HEK293T (cell line): ENCODE measurements at regions not wholly inside any gene's neighbourhood (a gene's known extent, or its start where the extent isn't known, plus 50 kb on each side); places are given as distances from the start of the nearest gene placed in this dataset.
"Not testable (repeated sequence)": the region's sequence is repeated elsewhere in the genome, so short reads cannot be mapped to it uniquely, and the experiment has no call there.

ENCODE experiments used
- CTCF ChIA-PET: fragments of 350-600 bp; formaldehyde crosslinking; extraction: SDS; loops from one replicate; lab custom pipeline; 2021; ENCODE audit warnings: antibody characterized with exemption, inconsistent platforms; lab: Yijun Ruan, JAX
- POLR2A ChIA-PET: fragments of 350-600 bp; formaldehyde crosslinking; extraction: SDS; loops from one replicate; lab custom pipeline; 2020; ENCODE audit warnings: antibody characterized with exemption, inconsistent platforms; lab: Yijun Ruan, JAX
- DNase-seq: peaks from one replicate; pipeline ENCODE4 v3.0.0; 2012; ENCODE audit warnings: mixed read lengths; ENCODE audit errors: extremely low spot score
- ARNT ChIP-seq: fragments of 450-650 bp; IDR thresholded peaks from 2 replicates; pipeline ENCODE4 v1.6.1; 2017; ENCODE audit warnings: mild to moderate bottlenecking
- BHLHE40 ChIP-seq: fragments of 450-650 bp; IDR thresholded peaks from 2 replicates; pipeline ENCODE4 v1.6.1; 2016; ENCODE audit warnings: mild to moderate bottlenecking, moderate library complexity, borderline replicate concordance
- CTBP1 ChIP-seq: fragments of 450-650 bp; IDR thresholded peaks from 2 replicates; pipeline ENCODE4 v1.6.1; 2016; ENCODE audit warnings: borderline replicate concordance
- ELF4 ChIP-seq: fragments of 450-650 bp; IDR thresholded peaks from 2 replicates; pipeline ENCODE4 v1.6.1; 2017; ENCODE audit warnings: antibody characterized with exemption
- FOXA1 ChIP-seq: fragments of 450-650 bp; IDR thresholded peaks from 2 replicates; pipeline ENCODE4 v1.6.1; 2016; ENCODE audit warnings: mild to moderate bottlenecking
- FOXK2 ChIP-seq: fragments of 450-650 bp; IDR thresholded peaks from 2 replicates; pipeline ENCODE4 v1.6.1; 2016; ENCODE audit warnings: mild to moderate bottlenecking
- FOXM1 ChIP-seq: fragments of 450-650 bp; IDR thresholded peaks from 2 replicates; pipeline ENCODE4 v1.6.1; 2017; ENCODE audit warnings: mild to moderate bottlenecking, borderline replicate concordance
- HDGF ChIP-seq: fragments of 450-650 bp; IDR thresholded peaks from 2 replicates; pipeline ENCODE4 v1.6.1; 2017; ENCODE audit warnings: antibody characterized with exemption, borderline replicate concordance
- L3MBTL2 ChIP-seq: fragments of 450-650 bp; conservative IDR thresholded peaks from 2 replicates; pipeline ENCODE4 v1.6.1; 2016; ENCODE audit warnings: mild to moderate bottlenecking
- LEF1 ChIP-seq: fragments of 450-650 bp; IDR thresholded peaks from 2 replicates; pipeline ENCODE4 v1.6.1; 2017; ENCODE audit warnings: mild to moderate bottlenecking, borderline replicate concordance
- NFRKB ChIP-seq: fragments of 450-650 bp; IDR thresholded peaks from 2 replicates; pipeline ENCODE4 v1.6.1; 2016; ENCODE audit warnings: mild to moderate bottlenecking, moderate library complexity
- PKNOX1 ChIP-seq: fragments of 450-650 bp; IDR thresholded peaks from 2 replicates; pipeline ENCODE4 v1.6.1; 2016
- SP1 ChIP-seq: fragments of 450-650 bp; IDR thresholded peaks from 2 replicates; pipeline ENCODE4 v1.6.1; 2017
- SUZ12 ChIP-seq: fragments of 450-650 bp; IDR thresholded peaks from 2 replicates; pipeline ENCODE4 v1.6.1; 2016; ENCODE audit warnings: mild to moderate bottlenecking
- TARDBP ChIP-seq: fragments of 450-650 bp; IDR thresholded peaks from 2 replicates; pipeline ENCODE4 v1.6.1; 2016
- ZNF384 ChIP-seq: fragments of 450-650 bp; IDR thresholded peaks from 2 replicates; pipeline ENCODE4 v1.6.1; 2016

- ChIA-PET POLR2A (no interaction called here), CTCF (no interaction called here)
- no peak for DNase-seq
- TF ChIP-seq PKNOX1 (no peak), NFRKB (no peak), TARDBP (no peak), SUZ12 (no peak), SP1 (no peak), L3MBTL2 (no peak), BHLHE40 (no peak), FOXM1 (no peak), FOXK2 (no peak), HDGF (no peak), ELF4 (no peak), ZNF384 (no peak), CTBP1 (no peak), FOXA1 (no peak), ARNT (no peak), LEF1 (no peak)
Measured at GRCh38 chr3:164370970-164371369, 707.3 kb downstream of the SI start.

- ChIA-PET POLR2A (no interaction called here), CTCF (no interaction called here)
- DNase-seq, result no peak
- TF ChIP-seq CTBP1 (no peak), BHLHE40 (no peak), ELF4 (no peak)
Measured at GRCh38 chr3:164365242-164365641, 713.1 kb downstream of the SI start.

GRCh38 chr3:164364111-164364510, 714.2 kb downstream of the SI start:
- ChIA-PET POLR2A (no interaction called here), CTCF (no interaction called here)
- no peak for DNase-seq
- TF ChIP-seq FOXA1 (no peak), SUZ12 (no peak), ELF4 (no peak), FOXM1 (no peak), PKNOX1 (no peak), BHLHE40 (no peak), SP1 (no peak), ZNF384 (no peak), FOXK2 (no peak), CTBP1 (no peak), L3MBTL2 (no peak), NFRKB (no peak), TARDBP (no peak)

- CTCF ChIA-PET, result no interaction called here
- POLR2A ChIA-PET, result no interaction called here
- DNase-seq, result no peak
- TF ChIP-seq SP1 (no peak), TARDBP (no peak), ELF4 (no peak), BHLHE40 (no peak), PKNOX1 (no peak), HDGF (no peak), LEF1 (no peak), SUZ12 (no peak), FOXK2 (no peak), ARNT (no peak), ZNF384 (no peak), L3MBTL2 (no peak), CTBP1 (no peak), NFRKB (no peak), FOXM1 (no peak), FOXA1 (no peak)
Measured at GRCh38 chr3:164360738-164361406, 717.4 kb downstream of the SI start.

- no peak for DNase-seq
- no peak for TF ChIP-seq FOXK2
- no peak for TF ChIP-seq NFRKB
- ChIA-PET POLR2A (no interaction called here), CTCF (no interaction called here)
Measured at GRCh38 chr3:164360078-164360578, 718.2 kb downstream of the SI start.

GRCh38 chr3:164352991-164353390, 725.3 kb downstream of the SI start:
- POLR2A ChIA-PET, result no interaction called here
- CTCF ChIA-PET, result no interaction called here
- DNase-seq, result no peak
- TF ChIP-seq ELF4, result no peak
- TF ChIP-seq LEF1, result no peak
- TF ChIP-seq CTBP1, result no peak
- no peak for TF ChIP-seq SUZ12
- TF ChIP-seq FOXM1, result no peak
- no peak for TF ChIP-seq TARDBP
- TF ChIP-seq FOXK2, result no peak
- no peak for TF ChIP-seq L3MBTL2
- TF ChIP-seq HDGF, result no peak
- TF ChIP-seq ZNF384, result no peak

- CTCF ChIA-PET, result no interaction called here
- TF ChIP-seq CTBP1, result no peak
- TF ChIP-seq ARNT, result no peak
- DNase-seq, result no peak
- POLR2A ChIA-PET, result no interaction called here
Measured at GRCh38 chr3:164351131-164351530, 727.2 kb downstream of the SI start.

- CTCF ChIA-PET, result not testable (repeated sequence)
Measured at GRCh38 chr3:164342206-164342605, 736.1 kb downstream of the SI start.

More at GRCh38 chr3:164342206-164342605, 736.1 kb downstream of the SI start:
- POLR2A ChIA-PET, DNase-seq: not testable (repeated sequence)
